ENCODE measurements at regions not wholly inside any gene's neighbourhood (a gene's known extent, or its start where the extent isn't known, plus 50 kb on each side); places are given as distances from the start of the nearest gene placed in this dataset.

DNA sequence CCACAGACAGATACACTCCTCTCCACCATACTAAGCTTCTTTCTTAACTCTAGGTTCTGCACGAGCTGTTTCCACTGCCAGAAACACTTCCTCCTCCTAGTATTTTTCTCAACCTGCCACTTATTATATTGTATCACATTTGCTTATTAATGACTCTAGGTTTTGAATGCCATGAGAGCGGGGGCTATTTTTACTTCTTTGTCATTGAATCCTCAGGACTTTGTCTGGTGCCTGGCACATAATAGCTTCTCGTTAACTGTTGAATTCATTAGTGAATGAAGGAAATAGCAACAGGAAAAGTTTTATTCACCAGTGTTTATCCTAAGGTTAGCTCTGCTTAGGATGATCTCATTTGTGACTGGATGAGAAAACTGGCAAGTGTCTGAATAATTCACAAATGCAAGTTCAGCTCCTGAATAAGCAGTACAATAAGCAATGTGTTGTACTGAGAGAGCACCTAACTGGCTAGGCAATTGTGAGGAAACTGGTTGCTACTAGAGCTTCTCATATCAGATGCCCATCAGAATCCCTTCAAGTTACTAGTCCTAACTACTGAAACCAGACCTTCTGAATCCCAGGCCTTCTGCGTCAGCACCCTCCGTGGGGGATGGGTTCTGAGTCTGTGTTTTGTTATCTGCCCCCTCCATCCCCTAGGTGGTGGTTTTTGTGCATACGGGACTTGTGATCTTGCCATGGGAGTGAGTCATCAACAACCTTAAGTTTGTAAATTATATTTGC is 92.7 kb downstream of the LSMEM1 start (continued):
- TF ChIP-seq DMBX1 (CRISPR knock-in tag; IDR thresholded peaks at IDR 0.05; ENCODE audit: borderline replicate concordance) (peak; percentile 42; the same call in 1 of the 2 replicates), ZKSCAN8 (CRISPR knock-in tag; IDR thresholded peaks at IDR 0.05) (peak; percentile 62; the same call in 1 of the 2 replicates), NFRKB (IDR thresholded peaks at IDR 0.05; ENCODE audit: low read depth) (no peak), XRCC5 (IDR thresholded peaks at IDR 0.05; ENCODE audit: low read depth, low read length) (no peak), ETV6 (IDR thresholded peaks at IDR 0.05; ENCODE audit: borderline replicate concordance in 1 of 2, low read depth in 2 of 2, low read length in 1 of 2) (no peak), ETV6 (CRISPR knock-in tag; IDR thresholded peaks at IDR 0.05; ENCODE audit: borderline replicate concordance) (no peak)

- 50% methylated on average over 1 of the region's 1 CpG for WGBS (ENCODE audit: insufficient coverage, low coverage, missing lambda C conversion rate)
- CTCF ChIA-PET (ENCODE audit: low intra/inter-chr PET ratio), result no interaction called here
- TF ChIP-seq ZNF507 (tag; conservative IDR thresholded peaks at IDR 0.05), result 0 out of 2 replicates have a peak, but pooled peaks have one; percentile 14
- no peak for TF ChIP-seq ZNF263 (CRISPR knock-in tag; IDR thresholded peaks at IDR 0.05; ENCODE audit: borderline replicate concordance)
- TF ChIP-seq, protein P1, sequence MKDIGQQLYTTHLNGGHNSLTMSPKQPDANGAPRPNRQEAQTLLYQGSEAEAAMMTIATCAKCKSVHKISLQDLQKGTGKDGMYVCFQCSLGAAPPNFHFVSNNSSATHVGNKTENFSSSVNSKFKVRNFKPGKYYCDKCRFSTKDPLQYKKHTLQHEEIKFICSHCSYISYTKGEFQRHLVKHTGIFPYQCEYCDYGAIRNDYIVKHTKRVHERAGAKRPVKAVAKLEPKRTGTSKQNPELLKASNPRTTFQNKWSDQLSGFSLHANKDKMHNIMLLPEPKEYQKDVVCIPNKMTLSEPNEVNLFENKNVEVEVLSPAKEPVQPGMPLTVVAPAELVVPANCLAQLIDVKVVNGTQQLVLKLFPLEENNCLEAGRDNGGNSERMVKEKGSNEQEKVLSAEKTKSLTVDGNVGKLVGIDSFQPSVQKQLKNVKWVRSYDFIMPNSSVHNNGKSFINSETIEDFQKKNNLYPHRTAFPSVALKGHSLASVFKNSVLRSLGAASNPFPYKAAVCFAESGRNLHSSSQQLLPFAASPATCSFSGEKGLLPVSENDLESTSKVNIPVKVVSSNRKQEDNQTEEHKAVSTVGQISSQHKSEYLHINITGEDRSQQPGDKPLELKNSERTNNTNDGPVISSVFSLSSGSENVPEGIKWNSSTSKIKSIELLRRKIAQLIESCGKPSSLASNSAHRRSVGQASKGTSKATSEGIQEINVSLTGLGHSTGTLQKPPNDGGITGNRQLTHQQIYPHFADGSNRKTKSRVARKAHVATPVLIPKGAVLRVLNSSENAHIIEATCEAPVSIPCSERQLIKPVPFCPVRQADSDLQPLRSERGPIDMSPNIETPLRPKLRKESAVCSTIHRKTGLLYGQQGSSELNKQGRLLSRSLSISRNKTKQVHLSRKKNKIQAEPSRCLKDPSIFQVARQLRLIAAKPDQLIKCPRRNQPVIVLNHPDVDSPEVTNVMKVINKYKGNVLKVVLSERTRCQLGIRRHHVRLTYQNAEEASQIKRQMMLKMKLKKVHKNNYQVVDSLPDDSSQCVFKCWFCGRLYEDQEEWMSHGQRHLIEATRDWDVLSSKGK (CRISPR knock-in tag; IDR thresholded peaks at IDR 0.05), result no peak
- no peak for TF ChIP-seq YBX1 (IDR thresholded peaks at IDR 0.05)
- TF ChIP-seq ZNF707 (CRISPR knock-in tag; conservative IDR thresholded peaks at IDR 0.05), result no peak
- no peak for TF ChIP-seq SP1 (CRISPR knock-in tag; IDR thresholded peaks at IDR 0.05)
- H3K9me1 ChIP-seq (ENCODE audit: control insufficient read depth, insufficient read depth, low read length), result no peaks in the 10 kb centered on the region
- H2AFZ ChIP-seq (ENCODE audit: low read depth, low read length), result no peak overlapping the region
- in situ Hi-C loops (cut with MboI), result no loop called here
- intact Hi-C loops (cut with micrococcal nuclease), result no loop called here
- DNase-seq (ENCODE audit: extremely low read depth in 1 of 4, low spot score in 3 of 4) (no peak), FAIRE-seq (no peak), ATAC-seq (no peak)
- peaks cover 4 to 29% of the 10 kb centered on the region in 2 experiments; a peak in 4 of 5 replicates for H3K4me1 ChIP-seq (replicated peaks in 1 of 2; ENCODE audit: control insufficient read depth in 2 of 2, insufficient read depth in 2 of 2, low read length in 2 of 2)
- no TSS peak for BruUV-seq (replicated peaks)
- POLR2A ChIA-PET, result no interaction called here
- H4K20me1 ChIP-seq (replicated peaks; ENCODE audit: control insufficient read depth, insufficient read depth, low read length), result no peaks in the 10 kb centered on the region
- H3K27me3 ChIP-seq (ENCODE audit: control insufficient read depth in 2 of 2, insufficient read depth in 2 of 2, low read length in 2 of 2), result no peaks in the 10 kb centered on the region
- H3K4me2 ChIP-seq (ENCODE audit: insufficient read depth, low read length), result no peak overlapping the region
- H3K9me3 ChIP-seq (replicated peaks; ENCODE audit: control insufficient read depth, insufficient read depth, low read depth, low read length), result no peaks in the 10 kb centered on the region; the same call in none of the 2 replicates
- no peak overlapping the region for H3K27ac ChIP-seq (ENCODE audit: extremely low read depth, low read depth, low read length)
- H3K9ac ChIP-seq (ENCODE audit: insufficient read depth in 1 of 2, low read depth in 2 of 2, low read length in 2 of 2), result no peak overlapping the region
- no peaks in the 10 kb centered on the region for H3K36me3 ChIP-seq (ENCODE audit: control insufficient read depth, insufficient read depth, low read length)
- no peak overlapping the region for H3K4me3 ChIP-seq
- no peaks in the 10 kb centered on the region for H3K79me2 ChIP-seq (ENCODE audit: control insufficient read depth, insufficient read depth, low read length)
These were observed 95.1 kb downstream of the LSMEM1 start for GRCh38 chr7:112575864-112576263.
